Hematopoietic multipotent progenitor cell (in vitro differentiated cells): ENCODE measurements at regions not wholly inside any gene's neighbourhood (a gene's known extent, or its start where the extent isn't known, plus 50 kb on each side); places are given as distances from the start of the nearest gene placed in this dataset.
"Not testable (repeated sequence)": the region's sequence is repeated elsewhere in the genome, so short reads cannot be mapped to it uniquely, and the experiment has no call there.

Experiments
- DNase-seq, 3 donors: peaks; one replicate each; pipeline ENCODE4 v3.0.0-alpha.2; 2011 to 2015; ENCODE audit warnings: low read depth in 2 of 3, low spot score in 2 of 3

DNA sequence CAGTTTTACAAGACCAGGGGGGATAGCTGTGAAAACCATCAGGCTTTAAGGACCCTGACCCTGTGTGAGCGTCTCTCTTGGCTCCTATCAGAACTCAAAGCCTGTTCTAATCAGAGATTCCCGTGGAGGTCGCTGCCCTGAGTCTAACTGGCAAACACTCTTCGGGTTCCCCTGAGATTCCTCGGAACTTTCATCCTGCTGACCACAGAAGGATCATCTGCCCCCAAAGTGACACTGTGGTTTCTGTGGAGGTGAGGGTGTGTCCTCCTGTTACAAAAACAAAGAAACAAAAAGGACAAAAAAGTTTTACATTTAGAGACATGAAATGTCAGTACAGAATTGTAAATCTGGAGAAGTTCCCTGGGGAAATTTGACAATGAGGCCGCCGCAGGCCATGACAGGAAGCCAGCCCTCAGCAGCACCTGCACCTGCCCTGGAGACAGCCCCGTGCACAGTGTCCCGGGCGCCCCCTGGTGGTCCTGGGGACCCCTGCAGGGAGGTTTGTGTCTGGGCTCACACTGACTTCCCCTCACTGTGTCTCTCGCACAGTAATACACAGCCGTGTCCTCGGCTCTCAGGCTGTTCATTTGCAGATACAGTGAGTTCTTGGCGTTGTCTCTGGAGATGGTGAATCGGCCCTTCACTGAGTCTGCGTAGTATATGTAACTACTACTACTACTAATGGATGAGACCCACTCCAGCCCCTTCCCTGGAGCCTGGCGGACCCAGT is 708.3 kb downstream of the TMEM121 start:
- DNase-seq, result not testable (repeated sequence)

DNA sequence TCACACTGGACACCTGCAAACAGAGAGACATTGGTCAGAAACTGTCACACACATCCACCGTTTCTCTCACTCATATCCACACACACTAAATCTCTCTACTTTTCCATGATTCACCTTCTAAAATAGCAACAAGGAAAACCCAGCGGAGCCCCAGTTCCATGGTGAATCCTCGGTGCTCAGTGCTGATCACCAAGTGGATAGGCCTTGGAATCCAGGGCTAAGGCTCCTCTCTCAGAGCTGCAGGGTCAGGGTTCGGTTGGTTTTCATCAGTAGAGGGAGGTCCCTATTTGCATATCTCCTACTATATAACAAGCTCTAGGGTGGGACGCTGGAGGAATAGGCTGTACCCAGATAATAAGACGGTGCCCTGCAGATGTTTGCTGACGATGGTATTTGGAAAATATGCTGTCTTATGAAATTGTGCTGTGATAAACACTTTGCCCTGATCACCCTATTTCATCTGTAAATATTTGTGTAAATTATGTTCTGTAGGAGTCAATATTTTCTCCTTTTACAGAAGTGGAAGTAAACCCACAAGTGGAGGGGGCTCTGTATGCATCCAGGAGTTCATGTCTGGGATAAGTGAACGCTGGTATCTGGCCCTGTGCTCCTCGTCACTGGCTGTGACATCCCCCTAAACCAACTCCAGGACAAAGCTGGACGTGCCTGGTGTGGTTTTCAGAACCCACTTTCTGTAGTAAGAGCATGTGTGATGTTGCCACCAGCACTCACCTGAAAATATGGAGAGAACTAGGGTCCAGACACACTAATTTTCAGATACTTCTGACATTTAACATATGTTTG is 709.2 kb downstream of the TMEM121 start:
- no peak for DNase-seq

DNA sequence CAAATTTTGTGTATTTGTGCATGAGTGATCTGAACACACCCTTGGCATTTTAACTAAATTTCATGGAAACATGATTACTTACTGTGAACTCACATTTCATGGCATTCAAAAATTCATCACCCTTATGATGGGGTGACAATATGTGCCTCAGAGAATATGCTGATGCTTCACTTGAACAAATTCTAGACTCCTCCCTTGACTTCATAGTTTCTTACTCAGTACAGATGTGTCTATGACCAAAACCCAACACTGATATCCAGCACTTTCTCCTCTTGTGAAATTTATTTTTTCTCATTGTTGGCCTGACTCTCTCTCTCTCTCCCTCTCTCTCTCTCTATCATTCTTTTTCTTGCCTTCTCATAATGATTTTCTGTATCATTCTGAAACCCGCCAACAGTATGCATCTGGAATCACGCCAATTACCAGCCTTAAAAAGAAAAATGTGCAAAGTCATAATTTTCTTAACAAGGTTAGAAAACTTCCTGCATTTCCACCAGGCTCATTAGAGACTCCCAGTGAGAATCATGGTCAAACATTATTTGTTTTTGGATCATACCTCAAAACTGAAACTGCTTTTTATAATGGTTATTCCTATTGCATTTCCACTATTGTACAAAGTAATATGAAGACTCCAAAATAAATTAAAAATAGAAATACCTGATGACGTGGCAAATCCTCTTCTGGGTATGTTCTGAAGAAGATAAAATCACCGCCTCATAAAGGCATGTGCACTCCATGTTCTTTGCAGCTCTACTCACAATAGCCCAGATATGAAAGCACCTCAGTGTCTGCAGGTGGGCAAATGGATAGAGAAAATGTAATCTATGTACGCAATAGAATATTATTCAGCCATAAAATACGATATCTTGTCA is 722.2 kb downstream of the TMEM121 start:
- no peak for DNase-seq

DNA sequence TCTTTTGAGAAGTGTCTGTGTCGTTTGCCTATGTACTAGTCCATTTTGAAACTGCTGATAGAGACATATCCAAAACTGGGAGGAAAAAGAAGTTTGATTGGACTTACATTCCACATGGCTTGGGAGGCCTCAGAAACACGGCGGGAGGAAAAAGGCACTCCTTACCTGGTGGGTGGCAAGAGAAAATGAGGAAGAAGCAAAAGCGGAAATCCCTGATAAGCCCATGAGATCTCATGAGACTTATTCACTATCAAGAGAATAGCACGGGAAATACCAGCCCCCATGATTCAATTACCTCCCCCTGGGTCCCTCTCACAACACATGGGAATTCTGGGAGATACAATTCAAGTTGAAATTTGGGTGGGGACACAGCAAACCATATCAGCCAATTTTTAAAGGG is 727.6 kb downstream of the TMEM121 start:
- not testable (repeated sequence) for DNase-seq

DNA sequence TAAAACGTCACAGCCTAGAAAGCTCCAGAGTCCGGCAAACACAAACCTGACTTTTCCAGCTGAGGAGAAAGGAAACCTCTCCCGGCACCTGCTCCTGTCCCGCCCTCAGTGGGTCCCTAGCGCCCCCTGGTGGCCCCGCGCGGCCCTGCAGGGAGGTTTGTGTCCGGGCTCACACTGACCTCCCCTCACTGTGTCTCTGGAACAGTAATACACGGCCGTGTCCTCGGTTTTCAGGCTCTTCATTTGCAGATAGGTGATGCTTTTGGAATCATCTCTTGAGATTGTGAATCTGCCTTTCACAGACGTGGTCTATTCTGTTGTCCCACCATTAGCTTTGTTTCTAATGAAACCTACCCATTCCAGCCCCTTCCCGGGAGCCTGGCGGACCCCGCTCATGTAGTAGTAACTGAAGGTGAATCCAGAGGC is 731.2 kb downstream of the TMEM121 start:
- peak in 2 of 3 donors; percentile 32 to 52 for DNase-seq

DNA sequence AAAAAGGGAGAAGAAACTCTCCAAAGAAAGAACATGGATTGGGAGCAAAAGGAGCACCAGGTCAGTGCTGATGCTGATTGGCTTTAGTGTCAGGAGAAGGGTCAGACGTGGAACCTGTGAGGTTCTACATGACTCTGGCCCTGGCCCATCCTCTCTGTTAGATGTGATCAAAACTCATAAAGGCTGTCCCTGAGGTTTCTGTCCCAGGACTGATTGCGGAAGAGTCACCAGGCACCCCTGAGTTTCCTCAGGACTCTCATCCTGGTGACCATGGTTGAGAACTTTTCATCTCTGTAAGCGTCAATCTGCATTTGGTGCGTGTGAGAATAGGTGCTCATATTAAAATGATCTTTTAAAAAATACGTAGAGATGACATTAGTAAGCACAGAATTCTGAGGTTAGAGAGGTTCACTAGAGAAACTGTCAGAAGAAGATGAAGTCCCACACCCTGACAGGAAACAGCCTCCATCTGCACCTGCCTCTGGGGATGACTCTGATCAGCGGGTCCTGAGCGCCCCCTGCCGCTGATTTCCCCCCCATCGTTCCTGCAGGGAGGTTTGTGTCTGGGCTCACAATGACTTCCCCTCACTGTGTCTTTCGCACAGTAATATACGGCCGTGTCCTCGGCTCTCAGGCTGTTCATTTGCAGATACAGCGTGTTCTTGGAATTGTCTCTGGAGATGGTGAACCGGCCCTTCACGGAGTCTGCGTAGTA is 741.8 kb downstream of the TMEM121 start:
- DNase-seq, result peak; percentile 22 to 97 (median 81)

DNA sequence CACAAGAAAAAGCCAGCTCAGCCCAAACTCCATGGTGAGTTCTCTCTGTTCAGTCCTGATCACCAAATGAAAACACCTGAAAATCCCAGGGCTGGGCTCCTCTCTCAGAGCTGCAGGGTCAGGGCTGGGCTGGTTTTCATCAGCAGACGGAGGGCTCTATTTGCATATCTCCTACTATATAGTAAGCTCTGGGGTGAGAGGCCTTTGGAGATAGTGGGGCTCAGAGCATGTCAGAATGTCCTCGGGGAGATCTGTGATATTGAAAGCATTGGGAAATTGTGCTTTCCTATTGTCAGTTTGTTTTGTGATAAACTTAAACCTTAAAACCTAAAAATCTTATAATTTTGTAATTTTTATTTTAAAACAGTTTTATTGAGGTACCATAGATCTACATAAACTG is 742.6 kb downstream of the TMEM121 start:
- no peak for DNase-seq

DNA sequence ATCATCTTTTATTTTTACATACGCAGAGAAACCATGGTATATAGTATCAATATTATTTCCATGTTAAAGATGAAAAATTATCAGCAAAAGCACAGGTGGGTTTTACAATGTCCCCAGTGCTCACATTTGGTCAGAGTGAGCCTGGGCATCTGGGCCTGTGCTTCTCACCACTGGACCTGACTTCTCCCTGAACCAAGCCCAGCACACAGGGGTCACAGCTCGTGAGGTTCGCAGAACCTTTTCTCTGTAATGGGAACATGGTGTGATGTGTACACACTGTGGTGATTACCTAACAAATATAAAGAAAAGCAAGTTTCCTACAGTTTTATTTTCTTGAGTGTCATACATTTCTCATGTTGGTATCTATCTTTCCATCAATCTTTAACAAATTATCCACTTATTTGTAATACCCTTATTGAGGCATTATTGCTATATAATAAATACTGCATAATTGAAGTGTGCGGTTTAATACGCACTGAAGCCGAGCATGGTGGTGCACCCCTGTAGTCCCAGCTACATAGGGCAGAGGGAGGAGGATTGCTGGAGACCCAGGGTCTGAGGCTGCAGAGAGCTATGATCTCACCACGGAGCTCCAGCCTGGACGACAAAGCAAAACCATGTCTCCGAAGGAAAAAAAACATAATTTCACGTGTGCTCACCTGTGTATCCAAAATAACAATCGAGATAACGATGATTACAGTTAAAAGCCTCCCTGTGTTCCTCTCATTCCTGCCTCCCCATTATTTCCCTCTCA is 743.2 kb downstream of the TMEM121 start:
- no peak for DNase-seq

DNA sequence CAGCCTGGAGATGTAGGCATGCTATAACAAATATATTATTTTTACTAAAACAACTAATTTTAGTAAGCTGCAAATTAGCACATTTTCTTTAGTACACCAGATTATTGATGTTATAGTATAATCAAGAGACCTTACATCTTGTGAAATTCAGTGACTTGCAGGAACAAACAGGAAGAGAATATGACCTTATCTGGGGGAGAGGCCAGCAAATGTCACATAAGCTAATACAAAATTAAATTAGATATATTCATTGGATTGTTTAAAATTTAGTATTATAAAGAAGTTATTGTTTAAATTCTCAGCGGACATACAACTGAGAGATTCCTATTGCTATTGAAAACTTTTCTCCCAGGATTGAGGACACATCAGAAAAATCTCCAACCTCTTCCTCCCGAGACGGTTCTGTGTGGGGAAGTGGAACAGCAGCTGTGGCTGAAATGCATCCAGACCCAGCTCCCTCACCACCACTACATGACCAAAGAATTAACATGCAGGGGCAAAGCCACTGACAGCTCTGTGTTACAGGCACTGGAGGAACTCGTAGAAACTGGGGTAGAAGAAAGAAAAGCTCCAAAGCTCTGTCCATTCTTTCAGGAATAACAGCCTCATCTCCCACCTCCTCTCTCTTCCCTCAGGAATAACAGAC is 744.2 kb downstream of the TMEM121 start:
- not testable (repeated sequence) for DNase-seq

DNA sequence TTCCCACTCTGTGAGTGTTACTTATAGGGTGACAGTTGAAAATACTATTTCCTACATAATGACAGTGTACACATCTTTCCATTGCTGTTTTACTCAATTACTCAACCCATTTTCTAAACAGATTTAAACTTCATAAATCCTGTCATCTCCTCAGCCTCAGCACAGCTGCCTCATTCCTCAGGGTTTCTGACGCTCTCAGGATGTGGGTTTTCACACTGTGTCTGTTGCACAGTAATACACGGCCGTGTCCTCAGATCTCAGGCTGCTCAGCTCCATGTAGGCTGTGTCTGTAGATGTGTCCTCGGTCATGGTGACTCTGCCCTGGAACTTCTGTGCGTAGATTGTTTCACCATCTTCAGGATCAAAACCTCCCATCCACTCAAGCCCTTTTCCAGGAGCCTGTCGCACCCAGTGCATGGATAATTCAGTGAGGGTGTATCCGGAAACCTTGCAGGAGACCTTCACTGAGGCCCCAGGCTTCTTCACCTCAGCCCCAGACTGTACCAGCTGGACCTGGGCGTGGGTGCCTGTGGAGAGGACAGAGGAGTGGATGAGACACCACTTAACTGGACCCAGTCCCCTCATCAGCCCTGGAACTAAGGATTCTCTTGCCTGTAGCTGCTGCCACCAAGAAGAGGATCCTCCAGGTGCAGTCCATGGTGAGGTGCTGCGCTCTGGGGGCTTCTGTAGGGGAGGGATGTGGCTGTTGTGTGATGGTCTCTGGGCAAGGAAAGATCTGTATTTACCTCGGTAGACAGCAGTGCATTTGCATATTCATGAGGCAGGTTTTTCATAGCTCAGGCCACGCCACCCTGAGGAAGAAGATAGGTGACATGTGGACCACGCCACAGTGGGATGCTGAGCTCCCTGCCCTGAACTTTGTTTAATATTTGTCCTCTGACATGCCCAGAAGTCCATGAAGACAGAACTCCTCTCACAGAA is 750.2 kb downstream of the TMEM121 start:
- DNase-seq, result peak in 2 of 3 donors; percentile 33 to 67

DNA sequence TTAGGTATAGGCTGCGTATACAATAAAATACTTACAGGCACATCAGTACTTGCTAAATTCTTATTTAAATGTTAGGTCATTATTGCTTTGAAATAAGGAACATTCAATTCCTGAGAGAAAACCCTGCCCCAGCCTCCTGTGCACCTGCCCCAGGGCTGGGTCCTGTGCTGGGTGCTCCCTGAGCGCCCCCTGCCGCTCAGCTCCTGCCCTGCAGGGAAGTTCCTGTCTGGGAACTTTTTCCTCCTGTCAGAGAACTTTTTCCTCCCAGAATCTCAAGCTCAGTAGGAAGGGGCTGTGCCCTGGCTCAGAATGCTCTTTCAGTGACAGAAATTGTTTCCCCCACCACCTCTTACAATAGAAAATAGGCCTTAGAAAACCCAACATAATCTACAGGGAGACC is 751.1 kb downstream of the TMEM121 start:
- DNase-seq, result no peak

DNA sequence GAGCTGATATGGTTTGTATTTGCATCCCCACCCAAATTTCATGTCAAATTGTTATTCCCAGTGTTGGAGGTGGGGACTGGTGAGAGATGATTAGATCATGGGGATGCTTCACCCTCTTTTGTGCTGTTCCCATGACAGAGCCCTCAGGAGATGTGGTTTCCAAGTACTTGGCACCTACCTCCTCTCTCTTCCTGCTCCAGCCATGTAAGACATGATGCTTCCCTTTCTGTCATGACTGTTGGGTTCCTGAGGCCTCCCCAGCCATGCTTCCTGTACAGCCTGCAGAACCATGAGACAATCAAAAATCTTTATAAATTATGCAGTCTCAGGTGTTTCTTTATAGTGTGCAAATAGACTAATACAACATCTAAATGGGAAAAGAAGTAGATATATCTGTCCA is 754.5 kb downstream of the TMEM121 start:
- peak in 1 of 3 donors; percentile 30 for DNase-seq

DNA sequence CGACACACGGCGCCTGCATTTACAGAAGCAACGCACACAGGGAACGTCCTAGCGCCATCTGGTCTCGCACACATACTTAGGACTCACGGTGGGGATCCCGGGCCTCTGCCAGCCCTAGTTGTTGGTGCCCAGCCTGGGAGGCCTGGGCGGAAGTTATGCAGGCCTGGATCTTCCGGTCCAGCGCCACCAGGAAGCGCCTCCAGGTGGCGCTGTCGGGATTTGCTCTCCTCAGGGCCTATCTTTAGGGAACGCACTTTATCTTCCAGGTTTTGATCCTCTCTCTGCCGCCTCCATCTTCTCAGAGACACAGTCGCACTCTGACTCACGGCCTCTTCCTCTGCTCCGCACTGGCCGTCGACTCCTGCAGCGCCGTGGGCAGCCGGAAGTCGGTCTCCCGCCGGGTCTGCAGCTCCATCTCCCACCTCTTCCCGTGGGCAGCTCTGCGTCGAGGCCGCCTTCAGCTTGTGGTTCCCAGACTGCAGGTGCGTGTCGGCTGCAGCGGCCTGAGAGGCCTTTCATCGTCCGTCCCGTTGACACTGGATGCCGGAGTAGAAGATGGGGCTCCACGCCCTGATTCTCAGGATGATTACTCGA is 760.4 kb downstream of the TMEM121 start:
- peak in 2 of 3 donors; percentile 31 to 36 for DNase-seq

DNA sequence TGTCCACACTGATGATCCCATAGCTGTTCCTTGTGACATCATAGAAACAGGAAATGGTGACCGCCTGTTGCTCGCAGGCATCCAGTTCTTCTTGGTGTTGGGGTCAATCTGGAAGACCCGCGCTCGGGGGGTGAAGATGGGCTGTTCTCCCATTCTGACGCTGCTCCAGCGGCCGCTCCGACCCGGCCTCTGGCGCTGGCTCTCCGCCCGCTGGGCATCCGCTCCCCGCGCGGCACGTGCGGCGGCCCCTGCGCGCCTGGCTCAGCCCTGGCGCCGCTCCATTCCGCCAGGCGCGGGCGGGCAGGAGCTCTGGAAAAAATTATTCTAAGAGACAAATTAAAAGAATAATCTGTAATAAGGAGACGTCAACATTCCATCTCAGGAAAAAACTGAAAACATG is 761.1 kb downstream of the TMEM121 start:
- no peak for DNase-seq

DNA sequence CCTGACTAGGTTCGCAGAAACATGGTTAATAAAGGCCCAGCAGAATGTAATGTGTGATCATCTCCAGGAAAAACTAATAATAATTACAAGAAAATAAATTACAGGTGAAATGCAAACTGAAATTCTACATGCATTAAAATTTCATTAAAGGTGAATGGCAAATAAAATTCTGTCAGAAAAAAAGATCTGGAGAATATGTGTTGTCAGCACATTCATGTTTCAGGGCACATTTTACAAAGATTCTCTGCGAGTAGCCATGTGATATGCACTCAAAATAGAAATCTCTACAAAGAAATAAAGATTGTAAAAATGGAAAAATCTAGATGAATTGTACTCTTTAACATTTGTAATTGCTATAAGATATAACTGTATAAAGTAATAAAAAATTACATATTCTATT is 765.2 kb downstream of the TMEM121 start:
- no peak for DNase-seq

DNA sequence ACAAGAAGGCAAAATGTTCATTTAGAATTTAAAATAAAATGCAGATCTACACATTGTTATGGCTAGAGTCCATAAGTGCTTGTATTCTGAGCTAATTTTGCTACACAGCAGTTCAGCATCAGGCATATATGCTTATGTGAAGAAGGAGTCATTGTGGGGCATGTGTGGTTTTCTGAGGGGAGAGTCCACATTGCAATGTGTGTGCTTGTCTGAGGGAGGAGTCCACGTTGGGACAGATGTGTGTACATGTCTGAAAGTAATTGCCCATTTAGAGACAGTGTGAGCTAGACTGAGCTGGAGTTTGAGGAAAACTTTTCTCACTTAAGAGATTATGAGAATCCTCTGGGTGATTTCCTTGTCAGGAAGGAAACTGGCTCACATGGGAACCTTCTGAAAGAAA is 767.9 kb downstream of the TMEM121 start:
- DNase-seq, result no peak

DNA sequence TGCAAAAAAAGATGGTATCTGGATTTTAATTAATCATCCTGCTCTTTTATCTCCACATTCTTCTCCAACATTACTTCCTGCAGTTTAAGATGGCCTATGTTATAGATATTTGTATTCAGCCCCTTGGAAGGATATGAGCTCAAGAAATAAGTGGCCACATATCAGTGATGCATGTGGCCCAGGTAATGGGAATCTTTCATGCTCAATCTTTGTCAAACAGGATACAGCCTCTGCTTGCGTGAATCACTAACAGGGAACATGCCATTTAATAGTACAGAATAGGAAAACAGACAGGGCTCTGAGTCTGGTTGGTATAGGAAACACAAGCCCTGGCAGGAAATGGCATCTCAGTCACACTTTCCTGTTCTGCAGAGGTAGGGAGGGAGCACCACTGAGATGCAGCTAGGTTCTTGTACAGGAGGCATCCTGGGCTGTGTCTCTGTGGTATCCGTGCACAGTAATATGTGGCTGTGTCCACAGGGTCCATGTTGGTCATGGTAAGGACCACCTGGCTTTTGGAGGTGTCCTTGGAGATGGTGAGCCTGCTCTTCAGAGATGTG is 774.6 kb downstream of the TMEM121 start:
- peak in 2 of 3 donors; percentile 36 to 56 for DNase-seq
